ENCODE measurements at regions not wholly inside any gene's neighbourhood (a gene's known extent, or its start where the extent isn't known, plus 50 kb on each side); places are given as distances from the start of the nearest gene placed in this dataset.
"Not testable (repeated sequence)": the region's sequence is repeated elsewhere in the genome, so short reads cannot be mapped to it uniquely, and the experiment has no call there.

DNA sequence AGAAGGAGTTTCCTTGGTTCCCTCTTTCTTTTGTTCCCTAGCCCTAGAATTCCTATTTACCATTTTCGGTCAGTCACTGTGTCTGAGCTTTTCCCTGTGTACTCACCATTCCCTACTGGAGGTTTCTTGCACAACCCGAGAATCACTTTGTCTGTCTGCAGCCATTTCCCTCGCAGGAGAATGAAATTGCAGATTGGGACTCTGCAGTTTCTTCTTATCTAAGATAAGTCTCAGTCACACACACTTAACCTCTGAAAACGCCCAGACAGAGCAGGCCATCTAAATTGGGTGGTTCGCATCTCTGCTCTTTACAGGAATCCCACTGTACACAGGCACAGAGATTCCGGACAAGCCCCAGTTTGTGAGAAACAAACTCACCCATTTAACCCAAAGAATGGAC, 58.6 kb upstream of the CNTNAP2 start:
- H3K27ac ChIP-seq: no peak overlapping the region
- H3K27me3 ChIP-seq: no peaks in the 10 kb centered on the region
- no peaks in the 10 kb centered on the region for H3K9me3 ChIP-seq (replicated peaks in 1 of 3)
- TF ChIP-seq, protein P1, sequence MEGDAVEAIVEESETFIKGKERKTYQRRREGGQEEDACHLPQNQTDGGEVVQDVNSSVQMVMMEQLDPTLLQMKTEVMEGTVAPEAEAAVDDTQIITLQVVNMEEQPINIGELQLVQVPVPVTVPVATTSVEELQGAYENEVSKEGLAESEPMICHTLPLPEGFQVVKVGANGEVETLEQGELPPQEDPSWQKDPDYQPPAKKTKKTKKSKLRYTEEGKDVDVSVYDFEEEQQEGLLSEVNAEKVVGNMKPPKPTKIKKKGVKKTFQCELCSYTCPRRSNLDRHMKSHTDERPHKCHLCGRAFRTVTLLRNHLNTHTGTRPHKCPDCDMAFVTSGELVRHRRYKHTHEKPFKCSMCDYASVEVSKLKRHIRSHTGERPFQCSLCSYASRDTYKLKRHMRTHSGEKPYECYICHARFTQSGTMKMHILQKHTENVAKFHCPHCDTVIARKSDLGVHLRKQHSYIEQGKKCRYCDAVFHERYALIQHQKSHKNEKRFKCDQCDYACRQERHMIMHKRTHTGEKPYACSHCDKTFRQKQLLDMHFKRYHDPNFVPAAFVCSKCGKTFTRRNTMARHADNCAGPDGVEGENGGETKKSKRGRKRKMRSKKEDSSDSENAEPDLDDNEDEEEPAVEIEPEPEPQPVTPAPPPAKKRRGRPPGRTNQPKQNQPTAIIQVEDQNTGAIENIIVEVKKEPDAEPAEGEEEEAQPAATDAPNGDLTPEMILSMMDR (IDR thresholded peaks at IDR 0.05): no peak
- TF ChIP-seq POLR2A (IDR thresholded peaks at IDR 0.05): no peak
- intact Hi-C loops (cut with DNase I): no loop called here
- WGBS, 4 donors: 70 to 77% (median 74%) methylated on average over 6 of the region's 6 CpGs
- H3K4me1 ChIP-seq (replicated peaks in 1 of 2): no peaks in the 10 kb centered on the region
- DNase-seq: no peak
- H3K4me3 ChIP-seq: no peak overlapping the region
- no peaks in the 10 kb centered on the region for H3K36me3 ChIP-seq (replicated peaks in 1 of 2)

DNA sequence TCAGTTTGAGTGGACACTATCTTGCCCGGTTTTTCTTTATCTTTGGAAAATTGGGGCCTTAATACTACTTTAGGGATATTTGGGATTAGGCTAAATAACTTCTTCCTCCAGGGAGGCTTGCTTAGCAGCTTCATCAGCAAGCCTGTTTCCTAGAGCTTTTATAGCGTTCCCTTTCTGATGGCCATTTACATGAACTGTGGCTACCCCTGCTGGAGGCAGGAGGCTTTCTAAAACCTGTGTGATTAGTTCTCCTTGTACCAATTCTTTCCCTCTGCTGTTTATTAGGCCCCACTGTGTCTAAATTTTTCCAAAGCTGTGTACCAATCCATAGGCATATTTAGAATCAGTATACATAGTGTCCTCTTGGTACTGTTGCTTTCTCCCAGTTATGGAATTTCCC, 61.7 kb upstream of the CNTNAP2 start:
- H3K36me3 ChIP-seq (replicated peaks in 1 of 2): no peaks in the 10 kb centered on the region
- no peaks in the 10 kb centered on the region for H3K4me1 ChIP-seq (replicated peaks in 1 of 2)
- intact Hi-C loops (cut with DNase I): no loop called here
- no peaks in the 10 kb centered on the region for H3K9me3 ChIP-seq (replicated peaks in 1 of 3)
- TF ChIP-seq POLR2A (IDR thresholded peaks at IDR 0.05): no peak
- TF ChIP-seq, protein P1 (IDR thresholded peaks at IDR 0.05): no peak
- no peak for DNase-seq
- H3K27ac ChIP-seq: no peak overlapping the region
- H3K4me3 ChIP-seq: no peak overlapping the region
- no peaks in the 10 kb centered on the region for H3K27me3 ChIP-seq
- 70 to 78% (median 71%) methylated on average over 2 of the region's 2 CpGs for WGBS, 4 donors

DNA sequence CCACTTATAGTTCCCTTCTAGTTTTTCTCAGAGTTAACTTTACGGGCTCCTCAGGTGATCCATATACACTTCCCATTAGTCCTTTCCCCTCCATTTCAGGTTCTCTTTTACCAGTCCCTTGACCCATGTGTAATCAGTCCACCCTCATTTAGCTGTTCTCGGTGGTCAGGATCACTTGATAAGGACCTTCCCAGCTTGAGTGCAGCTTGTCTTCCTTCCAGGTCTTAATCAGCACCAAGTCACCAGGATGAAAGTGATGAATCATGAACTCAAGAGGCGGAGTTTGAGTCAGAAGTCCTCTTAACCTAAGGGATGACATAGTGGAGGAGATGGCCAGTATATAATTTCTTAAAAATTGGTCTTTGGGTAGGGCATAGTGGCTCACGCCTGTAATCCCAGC, 63.1 kb upstream of the CNTNAP2 start:
- Histone ChIP-seq H3K36me3 (replicated peaks in 1 of 2) (no peaks in the 10 kb centered on the region), H3K4me1 (replicated peaks in 1 of 2) (no peaks in the 10 kb centered on the region), H3K4me3 (no peak overlapping the region), H3K27me3 (no peaks in the 10 kb centered on the region), H3K27ac (no peak overlapping the region), H3K9me3 (replicated peaks in 1 of 3) (no peaks in the 10 kb centered on the region)
- WGBS, 4 donors: 80 to 93% (median 86%) methylated on average over 4 of the region's 4 CpGs
- TF ChIP-seq, protein P1 (IDR thresholded peaks at IDR 0.05): no peak
- no peak for TF ChIP-seq POLR2A (IDR thresholded peaks at IDR 0.05)
- intact Hi-C loops (cut with DNase I): no loop called here
- DNase-seq: no peak

DNA sequence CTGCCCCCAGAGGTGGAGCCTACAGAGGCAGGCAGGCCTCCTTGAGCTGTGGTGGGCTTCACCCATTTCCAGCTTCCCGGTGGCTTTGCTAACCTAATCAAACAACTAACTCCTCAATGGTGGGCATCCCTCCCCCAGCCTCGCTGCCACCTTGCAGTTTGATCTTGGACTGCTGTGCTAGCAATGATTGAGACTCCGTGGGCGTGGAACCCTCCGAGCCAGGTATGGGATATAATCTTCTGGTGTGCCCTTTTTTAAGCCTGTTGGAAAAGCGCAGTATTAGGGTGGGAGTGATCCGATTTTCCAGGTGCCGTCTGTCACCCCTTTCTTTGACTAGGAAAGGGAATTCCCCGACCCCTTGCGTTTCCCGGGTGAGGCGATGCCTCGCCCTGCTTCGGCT, 73.3 kb upstream of the CNTNAP2 start:
- H3K36me3 ChIP-seq (replicated peaks in 1 of 2); DNase-seq; H3K27ac ChIP-seq; H3K4me3 ChIP-seq; intact Hi-C loops (cut with DNase I); H3K9me3 ChIP-seq (replicated peaks in 1 of 3); H3K27me3 ChIP-seq; H3K4me1 ChIP-seq (replicated peaks in 1 of 2): not testable (repeated sequence)
- WGBS, 4 donors: 85 to 90% (median 88%) methylated on average over 9 to 14 of the region's 14 CpGs

DNA sequence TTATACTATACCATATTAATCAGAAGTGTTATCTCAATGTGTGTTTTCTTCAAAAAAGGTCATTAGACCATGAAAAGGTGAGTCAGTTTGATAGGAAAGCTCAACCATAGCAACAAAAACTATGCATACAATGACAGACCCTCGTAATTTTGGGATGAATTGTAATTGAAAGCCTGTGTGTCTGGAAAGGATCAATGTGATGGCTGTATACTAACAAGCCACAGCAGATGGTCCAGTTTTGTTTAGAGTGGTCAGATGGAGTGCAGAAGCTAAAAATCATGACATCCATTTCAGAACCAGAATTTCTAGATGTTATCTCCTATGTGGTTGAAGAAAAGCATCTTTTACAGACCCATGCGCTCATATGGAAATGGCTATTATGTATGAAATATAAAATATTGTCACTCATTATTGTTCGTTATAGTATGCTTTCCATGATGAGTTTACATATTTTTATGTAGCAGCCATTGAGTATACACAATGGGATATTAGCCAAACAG, 88.3 kb upstream of the CNTNAP2 start:
- TF ChIP-seq, protein P1 (IDR thresholded peaks at IDR 0.05): no peak
- no peak for TF ChIP-seq POLR2A (IDR thresholded peaks at IDR 0.05)
- H3K9me3 ChIP-seq (replicated peaks in 1 of 3): no peaks in the 10 kb centered on the region
- H3K36me3 ChIP-seq (replicated peaks in 1 of 2): no peaks in the 10 kb centered on the region
- no peak for DNase-seq
- H3K27me3 ChIP-seq: no peaks in the 10 kb centered on the region
- no peak overlapping the region for H3K27ac ChIP-seq
- intact Hi-C loops (cut with DNase I): no loop called here
- WGBS, 4 donors: 57 to 64% (median 62%) methylated on average over 3 of the region's 3 CpGs
- no peaks in the 10 kb centered on the region for H3K4me1 ChIP-seq (replicated peaks in 1 of 2)
- H3K4me3 ChIP-seq: no peak overlapping the region
